ENCODE measurements at regions not wholly inside any gene's neighbourhood (a gene's known extent, or its start where the extent isn't known, plus 50 kb on each side); places are given as distances from the start of the nearest gene placed in this dataset.

- Histone ChIP-seq H3K4me3 (no peak overlapping the region), H3K36me3 (no peaks in the 10 kb centered on the region), H3K9me3 (no peaks in the 10 kb centered on the region), H3K4me1 (peaks cover 0 to 34% (median 23%) of the 10 kb centered on the region in 4 donors), H3K27me3 (no peaks in the 10 kb centered on the region), H3K27ac (peak overlapping the region; percentile 49 to 81 (median 62))
- WGBS, 2 donors (ENCODE audit: low coverage in 1 of 2): 56 to 67% methylated on average over 1 of the region's 1 CpG
- no peak for TF ChIP-seq POLR2AphosphoS5 (IDR thresholded peaks at IDR 0.05)
- no peak for DNase-seq
- in situ Hi-C loops (cut with MboI; ENCODE audit: low pct_ligation_motif_present in 1 of 4, low pct_unique_long_range_greater_than_20kb in 1 of 4, low sequenced_read_pairs in 3 of 4) (no loop called here), intact Hi-C loops (cut with DNase I; ENCODE audit: low total_unique reads) (no loop called here)
These were observed 170.8 kb downstream of the INO80D start for GRCh38 chr2:205915130-205915524.

GRCh38 chr2:205914213-205915129 lies 171.5 kb downstream of the INO80D start:
- DNase-seq: no peak
- H3K27ac ChIP-seq: peak overlapping the region; percentile 49 to 81 (median 62)
- TF ChIP-seq POLR2AphosphoS5 (IDR thresholded peaks at IDR 0.05) (peak in 1 of 3 donors; percentile 24), EP300 (IDR thresholded peaks at IDR 0.05; ENCODE audit: low read depth) (no peak), POLR2A (IDR thresholded peaks at IDR 0.05) (no peak)
- TF ChIP-seq, protein P1, sequence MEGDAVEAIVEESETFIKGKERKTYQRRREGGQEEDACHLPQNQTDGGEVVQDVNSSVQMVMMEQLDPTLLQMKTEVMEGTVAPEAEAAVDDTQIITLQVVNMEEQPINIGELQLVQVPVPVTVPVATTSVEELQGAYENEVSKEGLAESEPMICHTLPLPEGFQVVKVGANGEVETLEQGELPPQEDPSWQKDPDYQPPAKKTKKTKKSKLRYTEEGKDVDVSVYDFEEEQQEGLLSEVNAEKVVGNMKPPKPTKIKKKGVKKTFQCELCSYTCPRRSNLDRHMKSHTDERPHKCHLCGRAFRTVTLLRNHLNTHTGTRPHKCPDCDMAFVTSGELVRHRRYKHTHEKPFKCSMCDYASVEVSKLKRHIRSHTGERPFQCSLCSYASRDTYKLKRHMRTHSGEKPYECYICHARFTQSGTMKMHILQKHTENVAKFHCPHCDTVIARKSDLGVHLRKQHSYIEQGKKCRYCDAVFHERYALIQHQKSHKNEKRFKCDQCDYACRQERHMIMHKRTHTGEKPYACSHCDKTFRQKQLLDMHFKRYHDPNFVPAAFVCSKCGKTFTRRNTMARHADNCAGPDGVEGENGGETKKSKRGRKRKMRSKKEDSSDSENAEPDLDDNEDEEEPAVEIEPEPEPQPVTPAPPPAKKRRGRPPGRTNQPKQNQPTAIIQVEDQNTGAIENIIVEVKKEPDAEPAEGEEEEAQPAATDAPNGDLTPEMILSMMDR (IDR thresholded peaks at IDR 0.05): no peak
- no peak overlapping the region for H3K4me3 ChIP-seq
- 23 to 60% methylated on average over 1 to 4 of the region's 4 CpGs for WGBS, 2 donors (ENCODE audit: low coverage in 1 of 2)
- no peaks in the 10 kb centered on the region for H3K27me3 ChIP-seq
- H3K9me3 ChIP-seq: no peaks in the 10 kb centered on the region
- intact Hi-C loops (cut with DNase I; ENCODE audit: low total_unique reads): no loop called here
- in situ Hi-C loops (cut with MboI; ENCODE audit: low pct_ligation_motif_present in 1 of 4, low pct_unique_long_range_greater_than_20kb in 1 of 4, low sequenced_read_pairs in 3 of 4): no loop called here
- H3K36me3 ChIP-seq: no peaks in the 10 kb centered on the region
- peaks cover 3 to 40% (median 29%) of the 10 kb centered on the region in 4 donors for H3K4me1 ChIP-seq

GRCh38 chr2:205913668-205914067 lies 172.3 kb downstream of the INO80D start:
- WGBS, 2 donors (ENCODE audit: low coverage in 1 of 2): 35 to 80% methylated on average over 1 of the region's 1 CpG
- in situ Hi-C loops (cut with MboI; ENCODE audit: low pct_ligation_motif_present in 1 of 4, low pct_unique_long_range_greater_than_20kb in 1 of 4, low sequenced_read_pairs in 3 of 4) (no loop called here), intact Hi-C loops (cut with DNase I; ENCODE audit: low total_unique reads) (no loop called here)
- Histone ChIP-seq H3K27me3 (no peaks in the 10 kb centered on the region), H3K27ac (peak overlapping the region; percentile 47 to 81 (median 56)), H3K4me3 (no peak overlapping the region), H3K9me3 (no peaks in the 10 kb centered on the region), H3K36me3 (no peaks in the 10 kb centered on the region), H3K4me1 (peaks cover 3 to 48% (median 36%) of the 10 kb centered on the region in 4 donors)
- no peak for TF ChIP-seq POLR2AphosphoS5 (IDR thresholded peaks at IDR 0.05)
- TF ChIP-seq POLR2A (IDR thresholded peaks at IDR 0.05): no peak
- TF ChIP-seq EP300 (IDR thresholded peaks at IDR 0.05; ENCODE audit: low read depth): no peak
- TF ChIP-seq, protein P1 (IDR thresholded peaks at IDR 0.05): no peak
- DNase-seq: no peak

DNA sequence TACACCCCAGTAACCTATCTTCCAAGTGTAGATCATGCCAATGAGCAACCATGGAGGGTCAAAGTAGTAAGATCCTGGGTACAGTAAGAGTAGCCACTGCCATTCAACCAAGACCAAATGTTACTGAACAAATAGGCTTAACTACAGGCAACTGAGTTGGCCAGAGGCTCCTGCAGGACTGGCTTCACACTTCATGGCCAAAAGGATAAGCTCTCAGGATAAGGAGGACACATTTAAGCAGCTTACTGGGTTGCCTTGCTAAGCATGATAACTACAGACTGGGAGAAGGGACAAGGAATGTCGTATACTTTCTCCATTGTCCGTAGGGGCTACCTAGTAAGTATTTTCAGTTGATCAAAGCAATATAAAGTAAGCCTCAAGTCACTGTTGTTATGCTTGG lies 174.7 kb downstream of the INO80D start:
- Histone ChIP-seq H3K27me3 (no peaks in the 10 kb centered on the region), H3K9me3 (no peaks in the 10 kb centered on the region), H3K4me1 (peaks cover 3 to 58% (median 43%) of the 10 kb centered on the region in 4 donors), H3K36me3 (no peaks in the 10 kb centered on the region), H3K27ac (no peak overlapping the region), H3K4me3 (no peak overlapping the region)
- intact Hi-C loops (cut with DNase I; ENCODE audit: low total_unique reads): no loop called here
- no peak for TF ChIP-seq EP300 (IDR thresholded peaks at IDR 0.05; ENCODE audit: low read depth)
- TF ChIP-seq POLR2AphosphoS5 (IDR thresholded peaks at IDR 0.05): no peak
- TF ChIP-seq, protein P1 (IDR thresholded peaks at IDR 0.05): no peak
- TF ChIP-seq POLR2A (IDR thresholded peaks at IDR 0.05): no peak
- DNase-seq: no peak
- 92 to 100% methylated on average over 2 of the region's 2 CpGs for WGBS, 2 donors (ENCODE audit: low coverage in 1 of 2)
- in situ Hi-C loops (cut with MboI; ENCODE audit: low pct_ligation_motif_present in 1 of 4, low pct_unique_long_range_greater_than_20kb in 1 of 4, low sequenced_read_pairs in 3 of 4): no loop called here

All from transverse colon (tissue), 4 donors.